Suprapubic skin (tissue), 4 donors: ENCODE measurements at regions not wholly inside any gene's neighbourhood (a gene's known extent, or its start where the extent isn't known, plus 50 kb on each side); places are given as distances from the start of the nearest gene placed in this dataset.

Source experiments
- DNase-seq, 2 donors: peaks; one replicate each; pipeline ENCODE4 v3.0.0-alpha.2; 2019; ENCODE audit warnings: low spot score in 2 of 2
- H3K27ac ChIP-seq: fragments of 200-600 bp; sonication (generic); one replicate; pipeline ENCODE4 v1.5.1; 2019
- H3K27me3 ChIP-seq: fragments of 200-600 bp; sonication (generic); one replicate; pipeline ENCODE4 v1.5.1; 2019
- H3K36me3 ChIP-seq: fragments of 200-600 bp; sonication (generic); one replicate; pipeline ENCODE4 v1.5.1; 2019
- H3K4me1 ChIP-seq: fragments of 200-600 bp; sonication (generic); one replicate; pipeline ENCODE4 v1.5.1; 2019
- H3K4me3 ChIP-seq: fragments of 200-600 bp; sonication (generic); one replicate; pipeline ENCODE4 v1.5.1; 2019; ENCODE audit warnings: mild to moderate bottlenecking
- H3K9me3 ChIP-seq: fragments of 200-600 bp; sonication (generic); one replicate; pipeline ENCODE4 v1.5.1; 2019
- EP300 ChIP-seq: sonication (generic); formaldehyde crosslinking; IDR thresholded peaks from one replicate; pipeline ENCODE4 v1.6.1; 2017; ENCODE audit warnings: antibody characterized with exemption
- POLR2A ChIP-seq, 2 donors: fragments of 450-650 bp; IDR thresholded peaks; one replicate each; pipeline ENCODE4 v1.6.1; 2017; ENCODE audit warnings: antibody characterized with exemption in 2 of 2, mild to moderate bottlenecking in 2 of 2, moderate library complexity in 2 of 2
- POLR2AphosphoS5 ChIP-seq, 3 donors: sonication (generic); formaldehyde crosslinking; IDR thresholded peaks; one replicate each; pipeline ENCODE4 v1.6.1; 2017; ENCODE audit warnings: antibody characterized with exemption in 3 of 3
- WGBS: methylation state at CpG from one replicate; pipeline ENCODE4 v1.1.5; 2018; 5-methylcytosine and 5-hydroxymethylcytosine counted together
- TF ChIP-seq, protein P1 (sequence below), 2 donors: fragments of 200-600 bp in 1 of 2; fragments of 450-650 bp in 1 of 2; sonication (generic) in 1 of 2; IDR thresholded peaks; one replicate each; pipeline ENCODE4 v1.5.1; 2016 to 2019; ENCODE audit warnings: antibody characterized with exemption in 2 of 2, mild to moderate bottlenecking in 1 of 2, moderate library complexity in 1 of 2

DNA sequence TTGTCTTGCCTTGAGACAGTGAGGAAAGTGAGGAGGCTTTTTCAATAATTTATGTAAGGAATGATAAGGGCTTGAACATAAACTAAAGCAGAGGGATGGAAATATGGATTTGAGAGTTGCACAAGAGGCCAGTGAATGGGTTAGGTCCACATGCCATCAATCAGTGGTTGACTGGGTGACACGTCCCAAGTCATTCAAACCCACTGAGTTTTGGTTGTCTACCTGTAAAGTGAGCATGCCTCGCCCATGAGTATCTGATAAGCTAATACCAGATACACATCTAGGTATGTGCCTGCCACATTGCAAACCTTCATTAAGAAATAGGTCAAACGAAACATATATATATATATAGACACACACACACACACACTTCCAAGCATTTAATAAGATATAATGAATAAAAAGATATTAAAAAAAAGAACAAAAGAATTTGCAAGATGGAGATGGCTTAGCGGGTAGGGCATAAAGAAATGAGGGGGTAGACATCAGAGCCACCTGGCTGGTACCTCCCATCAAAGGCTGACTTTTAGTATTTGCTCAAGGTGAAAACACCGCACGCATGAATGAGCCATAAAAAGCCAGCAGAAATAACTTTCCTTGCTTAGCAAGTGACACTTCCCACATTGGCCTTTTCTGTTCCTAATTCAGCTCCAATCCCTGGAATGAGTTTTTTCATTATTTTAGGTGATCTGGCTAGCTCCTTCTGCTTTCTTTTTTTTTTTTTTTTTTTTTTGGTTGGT lies 109.1 kb upstream of the GGTLC1 start:
- no peak for DNase-seq
- Histone ChIP-seq H3K27ac (no peak overlapping the region), H3K27me3 (no peaks in the 10 kb centered on the region), H3K4me1 (peaks cover 17% of the 10 kb centered on the region), H3K4me3 (no peak overlapping the region), H3K9me3 (no peaks in the 10 kb centered on the region), H3K36me3 (no peaks in the 10 kb centered on the region)
- TF ChIP-seq POLR2A (IDR thresholded peaks at IDR 0.05) (no peak), EP300 (no peak), POLR2AphosphoS5 (IDR thresholded peaks at IDR 0.05) (no peak)
- TF ChIP-seq, protein P1, sequence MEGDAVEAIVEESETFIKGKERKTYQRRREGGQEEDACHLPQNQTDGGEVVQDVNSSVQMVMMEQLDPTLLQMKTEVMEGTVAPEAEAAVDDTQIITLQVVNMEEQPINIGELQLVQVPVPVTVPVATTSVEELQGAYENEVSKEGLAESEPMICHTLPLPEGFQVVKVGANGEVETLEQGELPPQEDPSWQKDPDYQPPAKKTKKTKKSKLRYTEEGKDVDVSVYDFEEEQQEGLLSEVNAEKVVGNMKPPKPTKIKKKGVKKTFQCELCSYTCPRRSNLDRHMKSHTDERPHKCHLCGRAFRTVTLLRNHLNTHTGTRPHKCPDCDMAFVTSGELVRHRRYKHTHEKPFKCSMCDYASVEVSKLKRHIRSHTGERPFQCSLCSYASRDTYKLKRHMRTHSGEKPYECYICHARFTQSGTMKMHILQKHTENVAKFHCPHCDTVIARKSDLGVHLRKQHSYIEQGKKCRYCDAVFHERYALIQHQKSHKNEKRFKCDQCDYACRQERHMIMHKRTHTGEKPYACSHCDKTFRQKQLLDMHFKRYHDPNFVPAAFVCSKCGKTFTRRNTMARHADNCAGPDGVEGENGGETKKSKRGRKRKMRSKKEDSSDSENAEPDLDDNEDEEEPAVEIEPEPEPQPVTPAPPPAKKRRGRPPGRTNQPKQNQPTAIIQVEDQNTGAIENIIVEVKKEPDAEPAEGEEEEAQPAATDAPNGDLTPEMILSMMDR (IDR thresholded peaks at IDR 0.05) = no peak
- 85% methylated on average over 6 of the region's 6 CpGs for WGBS

- WGBS = 80% methylated on average over 13 of the region's 13 CpGs
Measured at GRCh38 chr20:24096864-24097450, 108.4 kb upstream of the GGTLC1 start.

DNA sequence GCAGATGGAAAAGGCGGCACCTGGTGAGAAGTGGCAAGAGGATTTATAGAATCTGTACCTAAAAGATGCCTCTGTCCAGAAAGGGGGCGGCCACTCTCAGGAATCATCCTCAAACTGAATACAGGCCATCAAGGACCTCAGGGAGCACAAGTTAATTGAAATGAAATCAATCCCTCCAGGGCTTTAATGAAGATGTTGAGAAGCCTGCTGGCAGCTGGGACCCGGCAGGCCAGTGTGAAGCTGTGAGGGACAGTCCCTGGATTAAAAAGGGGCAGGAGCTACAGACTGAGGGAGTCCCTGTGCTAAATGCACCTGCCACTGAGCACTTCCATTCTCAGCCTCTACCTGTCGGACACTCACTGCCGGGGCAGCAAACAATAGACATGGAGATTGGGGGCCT lies 107.7 kb upstream of the GGTLC1 start:
- 76% methylated on average over 5 of the region's 5 CpGs for WGBS
- H3K9me3 ChIP-seq = no peaks in the 10 kb centered on the region

More at GRCh38 chr20:24096864-24097450, 108.4 kb upstream of the GGTLC1 start:
- TF ChIP-seq POLR2A (IDR thresholded peaks at IDR 0.05) (no peak), POLR2AphosphoS5 (IDR thresholded peaks at IDR 0.05) (no peak), EP300 (no peak)
- TF ChIP-seq, protein P1 (IDR thresholded peaks at IDR 0.05) = no peak
- no peak overlapping the region for H3K27ac ChIP-seq
- H3K4me1 ChIP-seq = peaks cover 14% of the 10 kb centered on the region
- no peak overlapping the region for H3K4me3 ChIP-seq
- DNase-seq = no peak
- H3K27me3 ChIP-seq = no peaks in the 10 kb centered on the region
- H3K9me3 ChIP-seq = no peaks in the 10 kb centered on the region
- H3K36me3 ChIP-seq = no peaks in the 10 kb centered on the region

DNA sequence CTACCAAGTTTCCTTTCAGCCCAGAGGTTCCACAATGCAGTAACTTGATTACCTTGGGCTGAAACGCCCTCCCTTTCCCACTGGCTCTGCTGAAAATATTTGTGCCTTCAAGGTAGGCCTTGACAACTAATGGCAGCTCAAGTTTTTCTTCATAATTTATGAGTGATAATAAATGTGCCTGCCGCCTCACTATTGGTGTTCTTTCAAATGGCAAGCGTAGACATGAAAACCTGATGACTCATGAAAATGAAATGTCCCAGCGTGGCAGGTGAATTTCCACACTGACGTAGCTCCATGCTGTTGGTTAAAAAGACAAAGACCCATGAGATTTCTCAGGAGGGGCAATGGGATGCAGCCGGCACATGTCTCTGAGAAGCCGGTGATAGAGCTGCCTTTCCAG lies 107.2 kb upstream of the GGTLC1 start:
- DNase-seq = no peak
- Histone ChIP-seq H3K9me3 (no peaks in the 10 kb centered on the region), H3K27ac (no peak overlapping the region), H3K27me3 (no peaks in the 10 kb centered on the region), H3K4me3 (no peak overlapping the region), H3K4me1 (peaks cover 7% of the 10 kb centered on the region), H3K36me3 (no peaks in the 10 kb centered on the region)
- WGBS = 60% methylated on average over 7 of the region's 7 CpGs
- no peak for TF ChIP-seq POLR2A (IDR thresholded peaks at IDR 0.05)
- no peak for TF ChIP-seq EP300
- no peak for TF ChIP-seq POLR2AphosphoS5 (IDR thresholded peaks at IDR 0.05)
- TF ChIP-seq, protein P1 (IDR thresholded peaks at IDR 0.05) = no peak

More for the DNA sequence above, 107.7 kb upstream of the GGTLC1 start:
- Histone ChIP-seq H3K27me3 (no peaks in the 10 kb centered on the region), H3K36me3 (no peaks in the 10 kb centered on the region), H3K27ac (no peak overlapping the region), H3K4me1 (peaks cover 10% of the 10 kb centered on the region), H3K4me3 (no peak overlapping the region)
- no peak for TF ChIP-seq EP300
- no peak for TF ChIP-seq POLR2AphosphoS5 (IDR thresholded peaks at IDR 0.05)
- TF ChIP-seq, protein P1 (IDR thresholded peaks at IDR 0.05) = no peak
- no peak for TF ChIP-seq POLR2A (IDR thresholded peaks at IDR 0.05)
- DNase-seq = no peak

DNA sequence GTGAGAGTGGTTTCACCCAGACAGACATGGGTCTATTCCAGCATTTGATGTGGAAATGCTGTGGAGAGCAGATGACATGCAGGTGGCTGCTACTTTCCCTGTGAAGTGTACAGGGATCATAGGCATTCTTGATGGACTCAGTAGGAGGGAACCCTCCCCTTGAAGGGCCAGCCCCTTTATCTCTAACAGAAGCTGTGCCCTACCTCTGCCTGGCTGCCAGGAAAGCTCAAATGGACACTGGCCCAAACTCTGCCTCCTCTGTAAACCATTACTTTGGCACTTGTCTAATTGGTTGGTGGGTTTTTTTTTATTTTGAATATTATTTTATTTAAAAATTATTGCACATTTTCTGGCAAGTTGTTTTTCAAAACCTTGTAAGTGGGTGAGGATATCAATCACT lies 106.7 kb upstream of the GGTLC1 start:
- H3K9me3 ChIP-seq = no peaks in the 10 kb centered on the region
- no peak overlapping the region for H3K4me3 ChIP-seq
- H3K36me3 ChIP-seq = no peaks in the 10 kb centered on the region
- H3K27ac ChIP-seq = no peak overlapping the region
- H3K4me1 ChIP-seq = peaks cover 2% of the 10 kb centered on the region
- TF ChIP-seq EP300 (no peak), POLR2AphosphoS5 (IDR thresholded peaks at IDR 0.05) (no peak), POLR2A (IDR thresholded peaks at IDR 0.05) (no peak)
- TF ChIP-seq, protein P1 (IDR thresholded peaks at IDR 0.05) = no peak
- no peaks in the 10 kb centered on the region for H3K27me3 ChIP-seq
- no peak for DNase-seq
